Hematopoietic multipotent progenitor cell treated with erythropoietin and hydrocortisone succinate and interleukin-3 and kit ligand, for 8 days (in vitro differentiated cells): ENCODE measurements at regions not wholly inside any gene's neighbourhood (a gene's known extent, or its start where the extent isn't known, plus 50 kb on each side); places are given as distances from the start of the nearest gene placed in this dataset.

Experiments
- DNase-seq: peaks from one replicate; pipeline ENCODE4 v3.0.0-alpha.2; 2015

DNA sequence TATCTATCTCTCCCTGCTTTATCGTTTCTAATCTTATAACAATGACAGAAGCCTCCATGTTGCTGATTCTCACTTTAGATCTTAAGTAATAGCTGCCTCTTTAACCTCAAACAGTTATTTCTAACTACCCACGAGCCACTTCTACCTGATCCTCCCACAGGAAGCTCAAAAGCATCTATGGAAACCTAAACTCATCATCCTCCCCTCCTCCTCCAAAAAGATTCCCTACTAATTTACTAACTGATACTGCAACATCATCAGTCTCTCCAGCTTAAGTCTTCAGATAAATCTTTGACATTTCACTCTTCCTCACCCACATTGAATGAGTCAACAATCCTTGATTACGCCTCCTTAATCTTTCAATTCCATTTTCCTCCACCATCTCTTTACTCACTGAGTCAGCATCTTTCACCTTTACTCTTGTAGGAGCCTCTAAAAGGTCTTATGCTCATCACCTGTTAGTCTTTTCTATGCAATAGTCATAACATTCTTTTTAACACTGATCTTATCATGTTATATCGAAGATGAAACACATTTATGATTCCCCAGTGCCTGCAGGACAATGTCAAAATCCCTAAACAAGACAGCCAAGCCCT lies 526.7 kb upstream of the CDH4 start:
- no peak for DNase-seq

DNA sequence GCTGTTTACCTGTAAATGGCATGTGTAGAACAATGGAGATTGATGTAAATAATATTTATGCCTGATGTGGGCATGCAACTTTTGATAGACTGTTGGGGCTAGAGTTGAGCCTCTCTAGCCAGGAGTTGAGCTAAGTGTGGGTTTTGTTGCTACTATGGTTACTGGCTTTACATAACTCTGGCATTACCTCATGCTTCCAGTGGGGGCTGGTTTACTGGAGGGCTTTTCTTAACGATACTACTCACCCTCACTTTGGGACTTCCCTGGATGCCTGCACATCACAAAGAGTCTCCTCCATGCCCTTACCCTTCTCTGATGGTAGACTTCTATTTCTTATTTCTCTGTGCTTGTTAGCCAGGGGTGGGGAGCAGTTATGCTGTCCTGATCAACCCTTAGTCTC lies 524.6 kb upstream of the CDH4 start:
- no peak for DNase-seq

DNA sequence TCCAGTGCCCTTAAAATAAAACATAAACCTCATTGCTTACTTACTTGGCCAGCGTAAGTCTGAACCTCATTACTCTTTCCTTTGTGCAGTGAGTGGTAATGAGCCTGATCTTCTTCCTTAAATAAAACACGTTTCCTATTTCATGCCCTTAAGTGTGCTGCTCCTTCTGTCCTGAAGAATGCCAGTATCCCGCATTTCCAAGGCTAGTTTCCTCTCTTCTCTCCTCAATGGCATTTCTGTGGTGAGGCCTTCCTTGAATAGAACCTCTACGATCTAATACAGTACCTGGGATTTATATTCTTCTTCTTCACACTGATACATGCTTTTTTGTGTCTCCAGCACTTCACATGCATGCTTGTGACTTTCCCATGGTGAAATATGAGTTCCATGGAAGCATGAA lies 523.4 kb upstream of the CDH4 start:
- DNase-seq: no peak

DNA sequence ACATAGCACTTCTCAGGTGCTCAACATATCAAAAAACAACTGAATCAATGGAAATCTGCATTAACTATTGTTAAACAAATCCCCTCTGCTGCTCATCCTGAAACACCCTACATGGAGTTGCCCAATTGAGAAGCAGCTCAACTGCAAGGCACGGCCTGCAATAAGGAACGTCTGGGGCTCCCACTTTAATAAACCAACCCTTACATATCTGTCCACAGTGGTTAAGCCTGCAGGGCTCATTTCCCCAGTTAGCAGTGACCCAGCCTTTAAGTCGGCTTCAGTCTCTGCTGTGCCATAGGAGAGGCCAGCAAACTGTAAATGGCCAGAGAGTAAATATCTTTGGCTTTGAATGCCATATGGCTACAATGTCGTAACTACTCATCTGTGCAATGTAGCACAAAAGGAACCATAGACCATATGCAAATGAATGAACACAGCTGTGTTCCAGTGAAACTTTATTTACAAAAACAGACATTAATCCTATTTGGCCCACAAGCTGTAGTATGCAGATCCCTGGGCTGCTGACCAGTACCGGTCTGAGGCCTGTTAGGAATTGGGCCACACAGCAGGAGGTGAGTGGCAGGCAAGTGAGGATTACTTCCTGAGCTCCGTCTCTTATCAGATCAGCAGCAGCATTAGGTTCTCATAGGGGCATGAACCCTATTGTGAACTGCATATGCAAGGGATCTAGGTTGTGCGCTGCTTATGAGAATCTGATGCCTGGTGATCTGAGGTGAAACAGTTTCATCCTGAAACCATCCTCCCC lies 522.7 kb upstream of the CDH4 start:
- no peak for DNase-seq

DNA sequence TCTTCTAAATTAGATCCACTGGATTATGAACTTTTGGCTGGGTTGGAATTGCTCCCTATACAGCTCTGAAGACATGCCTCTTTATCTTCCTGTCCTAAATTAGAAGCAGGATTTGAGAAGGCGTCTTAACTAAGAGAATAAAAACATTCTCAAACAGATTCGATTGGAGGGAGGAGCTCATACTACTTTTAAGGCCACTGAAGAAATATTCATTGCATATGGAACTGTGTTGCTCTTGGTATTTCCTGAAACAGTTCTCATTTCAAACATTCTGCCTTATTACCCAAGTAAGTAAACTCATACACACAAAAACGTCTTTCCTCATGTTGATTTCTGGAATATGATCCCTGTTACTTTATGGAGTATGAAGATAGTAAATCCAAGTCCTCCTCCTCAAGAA lies 519.7 kb upstream of the CDH4 start:
- no peak for DNase-seq

DNA sequence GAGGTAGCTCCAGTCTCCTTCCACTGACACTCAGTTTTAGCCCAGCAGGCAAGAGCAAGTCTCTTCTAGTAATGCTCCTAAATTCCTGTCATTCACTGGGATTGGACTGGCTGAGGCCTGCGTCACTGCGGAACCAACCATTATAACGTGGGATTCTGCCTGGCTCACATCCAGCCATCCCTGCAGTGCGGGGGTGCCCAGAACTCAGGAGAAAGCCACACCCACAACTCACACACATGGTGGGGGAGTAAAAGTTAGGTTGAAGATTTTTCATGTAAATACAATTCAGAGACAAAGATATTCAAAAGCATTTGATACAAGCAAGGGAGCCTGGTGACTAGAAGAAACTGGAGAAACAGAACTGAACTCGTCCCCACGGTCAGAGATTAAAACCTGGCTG lies 504.0 kb upstream of the CDH4 start:
- DNase-seq: no peak

DNA sequence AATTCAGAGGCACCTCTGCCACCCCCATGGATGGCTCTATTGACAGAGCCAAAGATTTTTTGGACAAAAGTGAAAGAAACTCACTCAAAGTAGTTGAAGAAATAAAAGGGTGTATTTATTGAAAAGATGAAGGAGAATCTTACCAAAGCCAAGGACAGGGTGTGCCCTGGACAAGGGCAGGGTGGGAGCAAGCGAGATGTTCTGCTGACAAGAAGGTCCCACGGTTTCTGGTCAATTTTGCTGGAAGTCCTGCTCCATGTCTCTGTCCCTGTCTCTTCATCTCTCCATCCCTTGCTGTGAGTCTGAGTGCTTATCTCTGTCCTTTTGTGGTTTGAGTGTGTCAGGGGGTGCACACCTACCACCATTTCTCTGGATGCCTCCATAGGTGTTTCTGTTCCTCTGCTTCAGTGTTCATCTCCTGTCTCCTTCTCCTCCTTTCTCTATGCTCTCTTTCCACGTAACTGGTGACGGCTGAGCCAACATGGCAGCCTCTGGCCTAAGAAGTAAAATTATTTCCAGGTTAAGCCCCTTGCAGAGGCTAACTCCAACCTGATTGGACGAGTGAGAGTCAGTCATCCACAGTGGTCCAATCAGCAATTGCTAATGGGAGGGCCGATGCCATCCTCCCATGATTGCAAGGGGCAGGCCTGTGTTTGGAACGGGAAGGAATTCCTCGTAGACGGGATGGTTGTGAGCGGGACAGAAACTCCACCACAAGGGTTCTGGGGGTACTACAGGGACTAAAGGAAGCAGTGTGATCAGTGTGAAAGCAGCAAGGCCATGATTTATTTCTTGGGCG lies 502.1 kb upstream of the CDH4 start:
- DNase-seq: no peak

DNA sequence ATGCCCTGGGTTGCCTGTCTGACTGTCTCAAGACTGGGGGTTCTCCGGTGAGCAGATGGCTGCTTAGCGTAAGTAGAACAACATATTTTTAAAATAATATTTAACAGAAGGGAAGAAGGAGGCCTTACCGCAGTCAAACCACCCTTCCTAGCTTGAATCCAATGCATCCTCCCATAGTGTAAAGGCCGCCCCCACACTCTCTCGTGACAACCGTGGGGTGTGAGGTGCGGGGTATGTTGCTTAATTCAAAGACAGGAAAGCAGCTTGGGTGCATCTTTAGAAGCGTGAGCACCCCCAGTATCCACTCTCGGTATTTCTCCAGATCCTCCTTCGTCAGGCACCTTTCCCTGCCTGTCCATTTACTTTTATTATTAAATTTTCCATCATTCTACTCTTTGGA lies 501.2 kb upstream of the CDH4 start:
- no peak for DNase-seq

DNA sequence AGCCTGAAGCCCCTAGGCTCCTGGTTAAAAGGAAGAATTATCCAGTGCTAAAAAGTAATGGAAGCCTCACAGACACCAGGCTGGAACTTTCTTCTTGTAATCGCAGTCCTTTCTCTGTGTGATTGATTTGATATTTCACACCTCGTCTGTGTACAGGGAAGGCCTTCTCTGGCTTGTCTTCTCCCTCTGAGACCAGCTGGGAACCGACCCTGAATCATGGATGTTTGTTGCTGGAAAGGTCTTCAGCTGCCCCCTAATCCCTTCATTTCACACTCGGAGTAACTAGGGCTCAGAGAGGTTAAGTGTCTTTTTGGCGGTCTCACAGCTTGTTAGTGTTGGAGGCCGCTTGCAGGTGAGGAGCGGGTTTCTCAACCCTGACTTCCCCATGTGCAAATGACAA lies 500.2 kb upstream of the CDH4 start:
- DNase-seq: no peak

DNA sequence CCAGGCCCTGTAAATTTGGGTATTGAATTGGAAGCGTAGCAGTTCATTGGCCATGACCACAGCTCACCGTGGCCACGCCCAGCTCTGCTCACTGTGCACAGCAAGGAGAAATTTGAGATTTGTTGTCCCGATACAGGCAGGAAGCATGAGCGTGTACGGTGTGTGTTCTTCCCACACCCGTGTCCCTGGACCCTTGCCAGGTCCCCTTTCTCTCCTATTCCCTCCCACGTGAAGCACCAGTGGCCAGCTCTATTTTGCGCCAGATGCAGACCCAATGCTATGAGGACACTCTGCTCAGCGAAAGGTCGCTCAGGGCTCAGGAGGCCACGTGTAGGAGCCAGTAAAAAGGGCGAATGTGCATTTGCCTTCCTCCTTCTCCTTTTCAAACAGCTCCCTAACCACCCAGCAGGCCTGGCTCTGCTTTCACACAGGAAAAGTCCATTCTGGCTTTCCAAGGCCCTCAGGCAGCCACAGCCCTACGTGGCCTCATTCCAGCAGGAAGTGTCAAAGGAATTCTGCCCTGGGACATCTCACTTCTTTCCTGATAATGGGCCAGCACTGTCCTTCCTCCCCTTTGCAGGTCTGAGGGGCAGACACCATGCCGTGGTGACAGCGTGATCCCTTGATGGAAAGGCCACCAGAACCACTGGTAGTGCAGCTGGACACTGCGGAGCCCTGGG lies 499.2 kb upstream of the CDH4 start:
- DNase-seq: no peak

DNA sequence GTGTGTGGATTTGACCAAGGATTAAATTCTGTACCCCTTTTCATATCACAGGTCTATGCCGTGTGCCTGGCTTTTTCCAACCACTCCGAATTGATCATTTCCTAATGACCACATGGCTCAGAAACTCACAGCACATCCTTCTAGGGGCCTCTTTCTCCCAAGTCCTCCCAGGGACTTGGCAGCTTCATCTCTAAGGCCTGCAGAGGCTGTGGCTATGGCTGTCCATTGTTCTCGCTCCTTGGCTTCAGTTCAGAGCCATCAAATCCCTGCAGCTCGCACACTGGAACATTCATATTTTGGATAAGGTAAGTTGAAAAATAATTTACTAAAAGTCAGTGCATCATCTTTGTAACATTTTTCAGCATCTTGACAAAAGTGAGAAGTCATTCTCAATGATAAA lies 497.2 kb upstream of the CDH4 start:
- no peak for DNase-seq

DNA sequence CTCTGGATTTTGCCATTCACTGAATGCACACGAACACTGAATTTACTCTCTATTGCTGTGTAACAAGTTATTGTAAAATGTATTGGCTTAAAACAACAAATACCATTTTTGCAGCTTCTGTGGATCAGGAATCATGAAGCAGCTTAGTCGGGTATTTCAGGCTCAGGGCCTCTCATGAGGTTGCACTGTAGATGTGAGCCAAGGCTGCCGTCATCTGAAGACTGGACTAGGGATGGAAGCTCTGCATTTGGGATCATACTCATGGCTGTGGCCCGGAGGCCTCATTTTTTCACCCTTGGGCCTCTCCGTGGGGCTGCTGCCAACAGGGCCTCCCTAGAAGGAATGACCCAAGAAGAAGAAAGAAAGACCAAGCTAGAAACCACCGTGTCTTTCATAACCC lies 492.4 kb upstream of the CDH4 start:
- DNase-seq: no peak

DNA sequence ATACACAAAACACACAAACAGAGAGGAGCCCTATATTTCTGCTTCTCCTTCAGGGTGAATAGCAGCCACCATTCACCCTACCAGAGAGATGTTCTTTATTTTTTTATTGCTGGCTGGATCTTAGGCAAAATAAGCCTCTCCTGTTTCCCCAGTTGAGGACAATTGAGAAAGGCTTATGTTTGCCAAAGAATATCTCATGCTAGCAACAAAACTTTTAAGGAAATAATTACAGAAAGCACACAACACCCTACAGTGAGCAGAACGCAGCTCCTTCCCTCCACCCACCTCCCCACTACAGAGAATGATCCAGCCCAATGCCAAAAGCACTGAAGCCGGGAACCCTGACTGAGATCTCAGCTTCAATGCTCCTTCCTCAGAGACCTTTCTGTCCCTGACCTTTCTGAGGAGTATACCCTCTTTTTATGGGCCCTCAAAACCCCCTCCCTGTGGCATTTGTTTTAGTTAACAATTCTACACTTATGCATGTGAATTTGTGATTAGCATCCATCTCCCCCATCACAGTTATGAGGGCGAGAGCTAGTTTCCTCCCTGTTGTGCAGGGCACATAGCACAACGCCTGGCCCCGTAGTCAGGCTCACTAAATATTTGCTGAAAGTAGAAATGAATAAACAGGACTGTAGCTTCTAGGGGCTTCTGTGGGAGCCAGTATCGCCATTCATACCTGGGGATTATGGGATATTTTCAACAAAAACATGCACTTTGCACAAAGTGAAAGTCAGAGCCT lies 491.6 kb upstream of the CDH4 start:
- DNase-seq: no peak

DNA sequence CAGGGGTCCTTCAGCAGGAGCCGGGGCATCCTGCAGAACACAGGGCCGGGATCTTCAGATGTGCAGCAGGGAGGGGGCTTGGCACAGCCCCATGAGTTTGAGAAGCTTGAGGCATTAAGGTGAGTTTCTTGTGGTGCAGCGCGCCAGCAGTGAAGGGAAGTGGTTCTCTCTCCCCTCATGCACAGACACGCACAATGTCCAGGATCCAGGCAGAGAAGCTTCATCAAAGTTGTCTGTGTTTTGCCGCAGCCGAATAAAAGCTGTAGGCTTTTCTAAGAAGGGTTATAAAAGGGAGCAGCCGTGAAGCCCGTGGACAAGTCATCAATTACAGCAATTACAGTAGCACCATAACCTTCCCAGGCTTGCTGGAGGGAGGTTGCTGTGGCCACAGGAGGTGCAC lies 491.0 kb upstream of the CDH4 start:
- DNase-seq: no peak

DNA sequence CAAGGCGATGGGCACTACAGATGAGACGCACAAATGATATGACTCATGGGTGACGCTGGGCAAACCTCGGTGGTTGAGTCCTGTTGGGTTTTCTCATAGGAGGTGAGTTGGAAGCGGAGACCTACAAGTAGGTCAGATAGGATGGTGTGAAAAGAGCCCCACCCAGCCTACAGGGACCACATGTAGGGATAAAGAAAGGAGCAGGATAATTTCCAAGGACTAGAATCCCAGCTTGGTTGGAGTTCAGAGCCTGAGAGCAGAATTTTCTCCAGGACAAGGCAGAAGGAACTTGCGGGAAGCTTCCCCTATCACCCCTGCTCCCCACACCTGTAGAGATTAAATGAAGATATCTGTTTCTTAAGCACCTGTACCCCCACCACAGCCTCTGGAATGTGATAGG lies 489.7 kb upstream of the CDH4 start:
- no peak for DNase-seq

DNA sequence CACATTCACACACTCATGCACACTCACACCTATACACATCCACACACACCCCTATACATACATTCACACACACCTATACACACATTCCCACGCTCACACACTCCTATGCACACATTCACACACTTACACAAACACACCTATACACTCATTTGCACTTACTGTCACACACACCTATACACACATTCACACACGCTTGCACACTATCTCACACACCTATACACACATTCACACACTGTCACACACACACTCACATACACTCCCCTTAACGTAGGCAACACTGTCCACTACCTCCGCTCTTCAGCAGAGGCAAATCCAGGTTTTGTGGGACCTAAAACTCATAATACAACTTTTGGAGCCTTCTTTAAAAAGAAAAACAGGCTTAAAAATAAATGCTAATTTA lies 487.7 kb upstream of the CDH4 start:
- no peak for DNase-seq

DNA sequence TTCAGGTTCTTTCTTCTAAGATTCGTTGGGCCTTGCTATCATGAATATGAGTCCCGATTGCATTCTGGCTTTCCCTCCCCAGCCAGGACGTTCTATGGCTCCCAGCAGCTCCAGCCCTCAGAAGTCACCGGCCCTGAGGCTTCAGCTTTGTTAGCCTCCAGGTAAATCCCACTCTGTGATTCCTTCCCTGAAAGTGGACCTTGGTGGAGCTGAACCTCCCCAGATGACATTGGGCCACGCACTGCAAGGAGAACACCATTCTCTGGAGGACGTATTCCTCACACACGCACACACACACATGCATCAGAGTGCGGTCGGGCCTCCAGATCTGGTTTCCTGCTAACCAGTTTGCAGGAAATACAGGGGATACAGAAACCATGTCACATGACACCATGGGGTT lies 487.3 kb upstream of the CDH4 start:
- DNase-seq: no peak

DNA sequence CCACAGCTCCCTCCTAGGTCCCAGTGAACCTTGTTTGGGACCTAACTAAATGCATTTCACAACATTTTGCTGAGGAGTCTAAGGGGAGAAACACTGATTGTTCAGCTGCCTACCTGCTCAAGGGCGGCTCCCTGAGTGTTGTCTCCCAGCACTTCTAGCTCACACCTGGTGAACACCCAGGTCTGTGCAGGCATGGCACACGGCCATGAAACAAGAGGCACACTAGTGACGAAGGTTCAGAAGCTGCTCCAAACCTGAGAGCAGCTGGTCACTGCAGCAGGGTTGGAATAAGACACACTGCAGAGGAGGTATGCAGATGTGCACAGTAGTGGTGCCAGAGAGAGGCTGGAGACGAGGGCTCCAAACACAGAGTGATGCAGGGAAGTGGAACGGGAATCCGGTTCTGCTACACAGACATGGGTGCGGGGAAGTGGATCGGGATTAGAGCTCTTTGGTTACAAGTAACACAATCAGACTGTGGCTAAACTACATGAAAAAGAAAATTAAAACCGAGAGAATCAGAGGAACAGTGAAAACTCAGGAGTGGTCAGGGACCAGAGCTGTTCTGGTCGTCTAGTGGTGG lies 486.1 kb upstream of the CDH4 start:
- DNase-seq: no peak

DNA sequence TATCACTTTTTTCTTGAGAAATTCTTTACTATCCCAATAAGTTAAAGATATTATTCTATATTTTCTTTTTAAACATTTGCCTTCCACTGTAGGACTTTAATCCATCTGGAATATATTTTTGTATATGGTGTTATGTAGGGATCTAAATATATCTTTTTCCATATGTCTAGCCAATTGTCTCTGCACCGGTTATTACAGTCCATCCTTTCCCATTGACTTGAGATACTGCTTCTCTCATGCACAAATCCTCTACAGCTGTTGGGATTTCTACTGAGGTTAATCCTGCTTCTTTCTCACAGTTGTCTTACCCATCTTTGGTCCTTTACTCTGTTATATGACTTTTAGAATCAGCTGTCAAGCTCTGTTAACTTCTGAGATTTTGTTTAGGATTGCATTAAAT lies 483.8 kb upstream of the CDH4 start:
- no peak for DNase-seq

DNA sequence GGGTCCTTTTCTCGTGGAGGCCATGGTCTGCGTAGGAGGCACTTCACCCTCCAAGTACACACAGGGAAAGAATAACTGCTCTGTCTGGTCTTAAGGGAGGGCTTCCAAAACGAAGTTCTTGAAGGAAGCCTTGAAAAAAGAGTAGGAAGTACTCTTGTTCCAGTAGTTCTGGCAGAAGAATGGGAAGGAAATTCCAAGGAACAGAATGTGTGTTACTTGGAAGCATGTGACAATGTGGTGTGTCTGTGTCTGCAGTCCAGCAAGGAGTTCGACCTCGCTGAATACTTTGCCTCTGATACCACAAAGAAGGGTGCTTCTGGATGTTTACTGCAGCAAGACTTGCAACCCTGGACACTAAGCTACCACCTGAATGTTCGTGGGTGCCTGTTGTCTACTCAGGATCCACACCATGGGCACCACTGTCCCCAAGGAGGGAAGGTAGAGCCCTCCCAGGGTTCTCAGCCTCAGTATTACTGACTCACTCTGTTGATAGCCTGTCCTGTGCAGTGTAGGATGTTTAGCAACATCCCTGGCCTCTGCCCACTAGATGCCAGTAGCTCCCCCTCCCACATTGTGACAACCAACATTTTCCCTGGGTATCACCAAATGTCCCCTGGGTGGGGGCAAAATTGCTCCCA lies 471.6 kb upstream of the CDH4 start:
- no peak for DNase-seq

DNA sequence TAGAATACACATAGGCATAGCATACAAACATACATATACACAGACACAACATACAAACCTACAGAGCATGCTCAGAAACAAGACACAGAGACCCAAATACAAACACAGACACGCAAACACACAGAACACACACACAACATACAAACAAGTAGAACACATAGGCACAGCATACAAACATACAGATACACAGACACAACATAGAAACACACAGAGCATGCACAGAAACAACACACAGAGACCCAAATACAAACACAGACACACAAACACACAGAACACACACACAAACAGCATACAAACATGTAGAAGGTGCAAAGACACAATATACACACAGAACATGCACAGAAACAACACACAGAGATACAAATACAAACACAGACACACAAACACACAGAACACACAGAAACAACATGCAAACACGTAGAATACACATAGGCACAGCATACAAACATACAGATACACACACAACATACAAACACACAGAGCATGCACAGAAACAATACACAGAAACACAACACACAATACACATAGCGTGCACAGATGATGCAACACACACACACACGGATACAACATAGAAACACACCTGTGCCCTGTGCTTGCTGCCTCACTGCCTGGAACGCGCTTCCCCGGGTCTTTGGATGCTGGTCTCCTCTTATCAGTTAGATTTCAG lies 469.0 kb upstream of the CDH4 start:
- no peak for DNase-seq

DNA sequence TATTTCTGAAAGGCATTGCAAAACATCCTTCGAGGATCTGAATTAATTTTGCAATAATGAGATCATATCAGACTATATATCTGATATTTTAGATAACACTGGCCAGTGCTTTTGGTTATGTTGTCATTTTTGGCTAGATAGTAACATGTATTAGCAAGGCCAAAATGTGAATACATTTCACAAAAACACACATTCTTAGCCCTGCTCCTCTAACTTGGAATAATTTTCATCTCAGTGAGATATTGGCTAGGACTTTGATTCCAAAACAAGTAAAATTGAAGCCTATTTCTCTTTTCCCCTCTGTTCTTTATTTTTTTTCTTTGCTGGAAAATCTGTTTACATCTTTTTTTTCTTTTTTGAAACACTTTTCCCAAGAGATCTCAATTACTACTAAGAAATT lies 466.8 kb upstream of the CDH4 start:
- DNase-seq: no peak
